ENCODE measurements at regions not wholly inside any gene's neighbourhood (a gene's known extent, or its start where the extent isn't known, plus 50 kb on each side); places are given as distances from the start of the nearest gene placed in this dataset.

DNA sequence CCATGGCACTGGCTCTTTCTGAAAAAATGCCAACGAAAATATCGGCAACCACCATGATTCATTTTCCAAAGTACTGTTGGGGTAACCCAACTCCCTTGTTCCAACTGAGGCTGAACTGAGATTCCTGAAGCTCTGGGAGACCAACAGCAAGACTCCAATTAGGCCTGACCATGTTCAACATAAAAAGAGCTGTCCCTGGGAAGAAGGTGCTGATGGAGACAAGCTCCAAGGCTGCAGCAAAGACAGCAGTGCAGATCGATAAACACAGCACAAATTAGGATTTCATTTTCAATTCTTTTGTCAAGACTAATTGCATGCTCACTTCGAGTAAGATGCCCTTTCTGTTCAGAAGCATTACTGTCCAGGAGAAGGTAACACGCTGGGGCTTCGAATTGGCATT, 968.0 kb downstream of the UQCRFS1 start:
- DNase-seq (ENCODE audit: insufficient read length, low spot score) (no peak), FAIRE-seq (no peak)
- no peak for TF ChIP-seq PAX5 (IDR thresholded peaks at IDR 0.05; ENCODE audit: insufficient read depth, low read length, severe bottlenecking)
- no peak for TF ChIP-seq POLR2A (IDR thresholded peaks at IDR 0.05; ENCODE audit: low read depth, low read length)
- TF ChIP-seq POU2F2 (IDR thresholded peaks at IDR 0.05; ENCODE audit: low read depth, low read length) = no peak
- no peak for TF ChIP-seq POLR2AphosphoS5 (IDR thresholded peaks at IDR 0.05; ENCODE audit: low read depth, low read length)
- TF ChIP-seq SPI1 (IDR thresholded peaks at IDR 0.05; ENCODE audit: low read depth, low read length) = no peak

DNA sequence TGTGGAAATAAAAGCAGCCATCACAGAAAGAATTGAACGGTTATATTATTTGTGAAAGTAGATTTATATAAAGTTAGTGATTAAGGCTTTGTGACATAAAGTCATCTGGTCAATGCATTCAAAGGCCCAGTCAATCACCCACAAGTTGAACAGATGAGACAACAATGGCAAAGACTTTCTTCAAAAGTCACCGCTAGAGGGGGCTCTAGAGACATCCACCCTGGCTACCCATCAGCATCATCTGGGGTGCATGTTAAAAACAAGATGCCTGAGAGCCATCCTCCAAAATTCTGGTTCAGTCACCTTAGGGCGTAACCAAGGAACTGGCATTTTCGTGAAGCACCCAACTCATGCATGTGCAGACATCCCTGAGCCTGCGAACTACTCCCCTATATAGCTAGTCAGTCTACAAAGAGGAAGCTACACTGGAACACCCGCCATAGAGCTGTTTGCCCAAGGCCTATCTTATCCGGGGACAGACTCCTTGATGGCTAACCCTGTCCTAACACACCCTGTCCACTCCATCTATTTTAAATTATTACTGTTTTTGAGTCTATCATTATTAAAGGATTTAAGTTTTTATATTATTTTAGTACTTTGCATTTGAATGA, 970.5 kb downstream of the UQCRFS1 start:
- no peak for TF ChIP-seq POU2F2 (IDR thresholded peaks at IDR 0.05; ENCODE audit: low read depth, low read length)
- no peak for TF ChIP-seq SPI1 (IDR thresholded peaks at IDR 0.05; ENCODE audit: low read depth, low read length)
- TF ChIP-seq POLR2AphosphoS5 (IDR thresholded peaks at IDR 0.05; ENCODE audit: low read depth, low read length) = no peak
- DNase-seq (ENCODE audit: insufficient read length, low spot score) = peak; percentile 5
- no peak for FAIRE-seq

DNA sequence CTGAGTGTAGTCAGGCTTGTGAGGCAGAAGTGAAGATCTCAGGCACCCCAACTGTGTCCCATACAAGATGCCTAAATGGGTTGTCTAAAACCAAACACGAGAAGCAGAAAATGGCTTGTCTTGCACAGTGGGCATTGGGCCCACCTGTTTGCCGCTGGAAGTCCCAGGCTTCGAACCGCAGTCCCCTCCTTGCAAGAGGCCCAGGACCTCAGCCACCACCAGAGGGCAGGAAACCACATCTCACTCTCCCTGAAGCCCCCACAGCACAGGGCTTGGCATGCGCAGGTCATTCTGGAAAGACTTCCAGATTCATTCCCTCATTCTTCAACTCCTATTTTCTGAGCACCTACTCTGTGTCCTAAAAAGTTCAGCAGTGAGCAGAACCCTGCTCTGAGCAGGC, 973.7 kb downstream of the UQCRFS1 start:
- no peak for FAIRE-seq
- TF ChIP-seq POU2F2 (IDR thresholded peaks at IDR 0.05; ENCODE audit: low read depth, low read length) (no peak), PAX5 (IDR thresholded peaks at IDR 0.05; ENCODE audit: insufficient read depth, low read length, severe bottlenecking) (no peak), POLR2A (IDR thresholded peaks at IDR 0.05; ENCODE audit: low read depth, low read length) (no peak), TAF1 (IDR thresholded peaks at IDR 0.05; ENCODE audit: low read depth, low read length) (no peak), POLR2AphosphoS5 (IDR thresholded peaks at IDR 0.05; ENCODE audit: low read depth, low read length) (no peak), SPI1 (IDR thresholded peaks at IDR 0.05; ENCODE audit: low read depth, low read length) (no peak)
- no peak for DNase-seq (ENCODE audit: insufficient read length, low spot score)

DNA sequence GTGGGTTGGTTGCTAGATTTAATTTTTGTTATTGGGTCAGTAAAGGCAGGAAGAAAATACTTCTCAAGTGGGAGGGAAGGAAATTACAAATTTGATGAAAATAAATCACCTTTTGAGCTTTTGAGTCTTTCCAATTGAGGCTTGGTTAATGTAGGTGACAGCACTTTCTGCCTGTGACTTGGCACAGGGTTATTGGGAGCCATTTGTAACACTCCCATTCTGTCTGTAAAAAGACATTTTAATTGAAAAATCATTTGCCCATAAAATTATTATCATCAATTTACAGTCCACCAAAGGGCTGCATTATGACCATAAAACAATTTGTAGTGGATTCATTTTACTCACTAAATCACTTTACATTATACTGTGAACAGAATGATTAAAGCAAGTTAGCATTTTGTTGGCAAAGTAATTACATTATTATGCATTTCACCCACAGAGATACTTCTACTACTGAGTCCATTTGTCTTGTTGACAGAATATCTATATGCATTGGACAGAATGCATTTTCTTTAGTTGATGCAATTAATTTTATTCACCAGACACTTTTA, 974.6 kb downstream of the UQCRFS1 start:
- DNase-seq (ENCODE audit: insufficient read length, low spot score) (no peak), FAIRE-seq (no peak)
- no peak for TF ChIP-seq SPI1 (IDR thresholded peaks at IDR 0.05; ENCODE audit: low read depth, low read length)
- no peak for TF ChIP-seq POU2F2 (IDR thresholded peaks at IDR 0.05; ENCODE audit: low read depth, low read length)
- no peak for TF ChIP-seq POLR2A (IDR thresholded peaks at IDR 0.05; ENCODE audit: low read depth, low read length)
- TF ChIP-seq PAX5 (IDR thresholded peaks at IDR 0.05; ENCODE audit: insufficient read depth, low read length, severe bottlenecking) = no peak
- TF ChIP-seq POLR2AphosphoS5 (IDR thresholded peaks at IDR 0.05; ENCODE audit: low read depth, low read length) = no peak
- TF ChIP-seq TAF1 (IDR thresholded peaks at IDR 0.05; ENCODE audit: low read depth, low read length) = no peak

DNA sequence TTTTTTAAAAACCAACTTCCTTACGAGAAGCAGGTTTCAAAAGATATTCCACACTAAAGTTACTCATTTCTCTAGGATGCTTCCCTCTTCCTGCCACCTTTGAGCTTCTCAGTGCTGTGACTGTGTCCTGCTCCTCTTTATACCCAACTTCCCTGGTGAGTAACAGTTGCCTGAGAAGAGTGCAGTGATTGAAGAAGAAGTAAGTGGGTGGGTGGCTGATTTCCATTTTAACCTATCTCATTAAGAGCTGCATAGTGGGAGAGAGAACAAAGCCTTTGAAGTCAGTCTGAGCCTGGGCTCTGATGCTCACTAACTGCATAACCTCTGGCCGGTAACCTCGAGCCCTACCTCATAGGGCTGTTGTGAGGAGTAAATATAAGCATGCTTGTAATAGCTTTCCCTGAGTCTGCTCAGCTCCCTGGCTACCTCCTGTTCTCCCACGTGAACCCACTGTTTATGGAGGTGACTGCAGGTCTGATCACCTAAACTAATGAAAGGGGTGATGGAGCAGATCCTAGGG, 977.3 kb downstream of the UQCRFS1 start:
- FAIRE-seq (no peak), DNase-seq (ENCODE audit: insufficient read length, low spot score) (no peak)
- TF ChIP-seq POLR2A (IDR thresholded peaks at IDR 0.05; ENCODE audit: low read depth, low read length) = no peak
- no peak for TF ChIP-seq PAX5 (IDR thresholded peaks at IDR 0.05; ENCODE audit: insufficient read depth, low read length, severe bottlenecking)
- no peak for TF ChIP-seq TAF1 (IDR thresholded peaks at IDR 0.05; ENCODE audit: low read depth, low read length)
- TF ChIP-seq SPI1 (IDR thresholded peaks at IDR 0.05; ENCODE audit: low read depth, low read length) = no peak
- TF ChIP-seq POU2F2 (IDR thresholded peaks at IDR 0.05; ENCODE audit: low read depth, low read length) = no peak
- TF ChIP-seq POLR2AphosphoS5 (IDR thresholded peaks at IDR 0.05; ENCODE audit: low read depth, low read length) = no peak

DNA sequence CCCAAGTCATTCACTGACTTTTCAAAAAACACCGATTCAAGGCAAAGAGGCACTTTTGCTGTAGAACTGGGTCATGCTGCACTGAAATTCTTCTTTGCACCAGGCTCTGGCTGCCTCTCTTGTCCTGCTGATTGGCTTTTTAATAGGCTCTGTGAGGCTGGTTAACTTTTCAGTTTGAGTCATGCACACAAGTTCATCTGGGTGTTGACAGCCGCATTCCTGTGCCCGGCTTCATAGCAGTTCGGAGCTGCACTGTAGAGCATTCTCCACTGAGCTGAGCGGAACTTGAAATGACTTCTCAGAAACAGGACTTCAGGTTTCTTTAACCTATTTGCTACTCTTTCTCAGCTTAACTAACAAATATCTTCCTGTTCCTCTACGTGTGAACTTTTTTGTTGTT, 978.3 kb downstream of the UQCRFS1 start:
- FAIRE-seq (no peak), DNase-seq (ENCODE audit: insufficient read length, low spot score) (no peak)
- TF ChIP-seq TAF1 (IDR thresholded peaks at IDR 0.05; ENCODE audit: low read depth, low read length) (no peak), PAX5 (IDR thresholded peaks at IDR 0.05; ENCODE audit: insufficient read depth, low read length, severe bottlenecking) (no peak)

DNA sequence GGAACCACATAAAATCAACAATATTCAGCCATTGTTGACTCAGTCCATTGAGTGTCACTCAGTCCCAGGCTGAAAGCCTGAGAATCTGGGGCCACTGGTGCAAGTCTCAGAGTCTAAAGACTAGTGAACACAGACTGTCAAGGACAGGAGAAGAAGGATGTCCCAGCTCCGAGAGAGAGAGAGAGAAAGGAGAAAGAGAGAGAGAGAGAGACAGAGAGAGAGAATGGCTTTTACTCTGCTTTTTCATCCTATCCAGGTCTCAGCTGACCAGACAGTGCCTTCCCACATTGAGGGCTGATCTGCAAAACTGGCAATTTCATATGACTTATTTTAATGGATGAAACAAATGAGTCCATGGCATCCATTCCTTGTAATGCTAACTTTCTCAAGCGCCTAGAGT, 984.1 kb downstream of the UQCRFS1 start:
- TF ChIP-seq POLR2AphosphoS5 (IDR thresholded peaks at IDR 0.05; ENCODE audit: low read depth, low read length) (no peak), POLR2A (IDR thresholded peaks at IDR 0.05; ENCODE audit: low read depth, low read length) (no peak), SPI1 (IDR thresholded peaks at IDR 0.05; ENCODE audit: low read depth, low read length) (no peak), TAF1 (IDR thresholded peaks at IDR 0.05; ENCODE audit: low read depth, low read length) (no peak), POU2F2 (IDR thresholded peaks at IDR 0.05; ENCODE audit: low read depth, low read length) (no peak), PAX5 (IDR thresholded peaks at IDR 0.05; ENCODE audit: insufficient read depth, low read length, severe bottlenecking) (no peak)
- DNase-seq (ENCODE audit: insufficient read length, low spot score) (no peak), FAIRE-seq (no peak)

DNA sequence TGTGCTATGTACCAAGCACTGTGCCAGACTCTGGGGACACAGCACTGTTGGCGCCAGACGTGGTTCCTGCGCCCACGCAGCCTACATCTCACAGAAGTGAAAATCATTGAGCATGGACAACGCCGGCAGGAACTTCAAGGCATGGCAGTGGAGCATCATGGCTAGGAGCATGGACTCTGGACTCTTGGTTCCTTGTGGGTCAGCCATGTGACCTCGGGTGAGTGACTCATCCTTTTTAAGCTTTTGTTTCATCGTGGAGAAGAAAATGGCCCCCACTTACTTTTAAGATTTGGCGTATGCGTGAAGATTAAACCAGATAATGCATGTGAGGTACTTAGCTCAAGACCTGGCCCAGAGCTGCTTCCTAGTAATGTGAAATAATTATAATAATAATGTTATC, 988.5 kb downstream of the UQCRFS1 start:
- FAIRE-seq (no peak), DNase-seq (ENCODE audit: insufficient read length, low spot score) (no peak)
- TF ChIP-seq PAX5 (IDR thresholded peaks at IDR 0.05; ENCODE audit: insufficient read depth, low read length, severe bottlenecking) (no peak), POLR2A (IDR thresholded peaks at IDR 0.05; ENCODE audit: low read depth, low read length) (no peak), TAF1 (IDR thresholded peaks at IDR 0.05; ENCODE audit: low read depth, low read length) (no peak), POLR2AphosphoS5 (IDR thresholded peaks at IDR 0.05; ENCODE audit: low read depth, low read length) (no peak), SPI1 (IDR thresholded peaks at IDR 0.05; ENCODE audit: low read depth, low read length) (no peak), POU2F2 (IDR thresholded peaks at IDR 0.05; ENCODE audit: low read depth, low read length) (no peak)

- no peak for FAIRE-seq
- no peak for DNase-seq (ENCODE audit: insufficient read length, low spot score)
- TF ChIP-seq TAF1 (IDR thresholded peaks at IDR 0.05; ENCODE audit: low read depth, low read length) = no peak
These were observed 991.2 kb downstream of the UQCRFS1 start for GRCh38 chr19:28221736-28222135.

GRCh38 chr19:28218728-28219127, 994.2 kb downstream of the UQCRFS1 start:
- DNase-seq (ENCODE audit: insufficient read length, low spot score) (no peak), FAIRE-seq (no peak)
- no peak for TF ChIP-seq POLR2A (IDR thresholded peaks at IDR 0.05; ENCODE audit: low read depth, low read length)
- TF ChIP-seq SPI1 (IDR thresholded peaks at IDR 0.05; ENCODE audit: low read depth, low read length) = no peak
- no peak for TF ChIP-seq PAX5 (IDR thresholded peaks at IDR 0.05; ENCODE audit: insufficient read depth, low read length, severe bottlenecking)
- no peak for TF ChIP-seq POLR2AphosphoS5 (IDR thresholded peaks at IDR 0.05; ENCODE audit: low read depth, low read length)
- no peak for TF ChIP-seq TAF1 (IDR thresholded peaks at IDR 0.05; ENCODE audit: low read depth, low read length)
- no peak for TF ChIP-seq POU2F2 (IDR thresholded peaks at IDR 0.05; ENCODE audit: low read depth, low read length)

All from GM12891 (cell line).